PC-3 (cell line): ENCODE measurements at regions not wholly inside any gene's neighbourhood (a gene's known extent, or its start where the extent isn't known, plus 50 kb on each side); places are given as distances from the start of the nearest gene placed in this dataset.
"Not testable (repeated sequence)": the region's sequence is repeated elsewhere in the genome, so short reads cannot be mapped to it uniquely, and the experiment has no call there.

Experiments
- ATAC-seq: fragments of 200-7000 bp; cut with Tn5 transposase; 2 replicates; pipeline ENCODE4 v1.9.1; 2020; ENCODE audit warnings: mild to moderate bottlenecking, moderate library complexity
- BruUV-seq: library from RNA; stranded (reverse); fragments of 400-500 nt; replicated peaks from 2 replicates; lab custom pipeline; 2021; lab: Mats Ljungman, UMichigan
- CTCF ChIA-PET: fragments of 300-600 bp; sonication (Branson Sonifier 250); formaldehyde crosslinking; loops from one replicate; lab custom pipeline; 2022; ENCODE audit warnings: antibody characterized with exemption; lab: Charles Lee
- POLR2A ChIA-PET: fragments of 300-600 bp; sonication (Branson Sonifier 250); formaldehyde crosslinking; loops from one replicate; lab custom pipeline; 2022; ENCODE audit warnings: antibody characterized with exemption; ENCODE audit not compliant: unreplicated experiment; lab: Charles Lee
- DNase-seq: peaks from one replicate; pipeline ENCODE4 v3.0.0-alpha.2; 2015
- H2AFZ ChIP-seq: fragments of 300-600 bp; sonication (generic); 2 replicates; pipeline ENCODE4 v1.6.0; 2016; ENCODE audit warnings: antibody characterized with exemption, low read length
- H3F3A ChIP-seq: fragments of 300-600 bp; sonication (generic); one replicate; pipeline ENCODE4 v1.6.0; 2017; ENCODE audit warnings: antibody characterized with exemption, low read length, control low read depth, mild to moderate bottlenecking; ENCODE audit not compliant: unreplicated experiment
- H3K27ac ChIP-seq: fragments of 300-600 bp; sonication (generic); 2 replicates; pipeline ENCODE4 v1.5.1; 2016; ENCODE audit warnings: mild to moderate bottlenecking, low read length
- H3K27me3 ChIP-seq: fragments of 300-600 bp; sonication (generic); 2 replicates; pipeline ENCODE4 v1.6.1; 2016; ENCODE audit warnings: low read length, mixed read lengths
- H3K36me3 ChIP-seq: fragments of 300-600 bp; sonication (generic); 2 replicates; pipeline ENCODE4 v1.6.1; 2016; ENCODE audit warnings: low read depth, mixed run types, low read length, mixed read lengths
- H3K4me1 ChIP-seq: fragments of 300-600 bp; sonication (generic); 2 replicates; pipeline ENCODE4 v1.5.1; 2016; ENCODE audit warnings: low read length; ENCODE audit not compliant: insufficient read depth
- H3K4me2 ChIP-seq: fragments of 300-600 bp; sonication (generic); 2 replicates; pipeline ENCODE4 v1.6.0; 2016; ENCODE audit warnings: low read length
- H3K4me3 ChIP-seq: fragments of 300-600 bp; sonication (generic); 2 replicates; pipeline ENCODE4 v1.5.1; 2016; ENCODE audit warnings: mild to moderate bottlenecking, low read length, mixed read lengths
- H3K79me2 ChIP-seq: fragments of 300-600 bp; sonication (generic); 2 replicates; pipeline ENCODE4 v1.6.1; 2017; ENCODE audit warnings: low read length, mixed read lengths
- H3K9ac ChIP-seq: fragments of 300-600 bp; sonication (generic); 2 replicates; pipeline ENCODE4 v1.6.0; 2016; ENCODE audit warnings: mild to moderate bottlenecking, low read length
- H3K9me2 ChIP-seq: fragments of 300-600 bp; sonication (generic); replicated peaks from 2 replicates; pipeline ENCODE4 v1.6.1; 2016; ENCODE audit warnings: mixed run types, low read length, mixed read lengths
- H3K9me3 ChIP-seq: fragments of 300-600 bp; sonication (generic); 2 replicates; pipeline ENCODE4 v1.6.1; 2016; ENCODE audit warnings: low read length, mixed read lengths
- H4K20me1 ChIP-seq: fragments of 300-600 bp; sonication (generic); 2 replicates; pipeline ENCODE4 v1.6.1; 2016; ENCODE audit warnings: low read length, mixed read lengths
- EZH2 ChIP-seq: fragments of 300-600 bp; sonication (generic); IDR thresholded peaks from one replicate; pipeline ENCODE4 v1.6.1; 2017; ENCODE audit warnings: antibody characterized with exemption, mild to moderate bottlenecking, low read length; ENCODE audit not compliant: unreplicated experiment
- EZH2phosphoT487 ChIP-seq: fragments of 300-600 bp; sonication (generic); IDR thresholded peaks from 2 replicates; pipeline ENCODE4 v1.6.1; 2018; ENCODE audit warnings: mild to moderate bottlenecking, antibody characterized with exemption, low read length, borderline replicate concordance
- intact Hi-C: fragments of 100-400 bp; cut with micrococcal nuclease; formaldehyde crosslinking; loops from 2 replicates; pipeline ENCODE4 v1.9.0; 2023
- TF ChIP-seq, protein P1 (sequence below): fragments of 300-600 bp; sonication (generic); conservative IDR thresholded peaks from 2 replicates; pipeline ENCODE4 v1.5.1; 2017; ENCODE audit warnings: antibody characterized with exemption, low read depth, mild to moderate bottlenecking, low read length

- Histone ChIP-seq H2AFZ (no peak overlapping the region), H4K20me1 (no peaks in the 10 kb centered on the region), H3K9ac (no peak overlapping the region), H3K27ac (no peak overlapping the region), H3K36me3 (no peaks in the 10 kb centered on the region), H3K9me2 (no peaks in the 10 kb centered on the region), H3F3A (no peaks in the 10 kb centered on the region), H3K4me2 (no peak overlapping the region), H3K4me1 (no peaks in the 10 kb centered on the region), H3K79me2 (no peaks in the 10 kb centered on the region), H3K4me3 (no peak overlapping the region), H3K27me3 (no peaks in the 10 kb centered on the region), H3K9me3 (peaks cover 8% of the 10 kb centered on the region; the same call in 1 of the 2 replicates)
- DNase-seq (no peak), ATAC-seq (no peak)
- intact Hi-C loops, result no loop called here
- ChIA-PET CTCF (no interaction called here), POLR2A (no interaction called here)
- no TSS peak for BruUV-seq
- no peak for TF ChIP-seq EZH2phosphoT487
Observed at GRCh38 chr5:16291894-16292293, 112.3 kb upstream of the MARCHF11 start.

- H3F3A ChIP-seq, result no peaks in the 10 kb centered on the region
- intact Hi-C loops, result no loop called here
- no peaks in the 10 kb centered on the region for H3K4me1 ChIP-seq
- no peaks in the 10 kb centered on the region for H4K20me1 ChIP-seq
- H3K9me2 ChIP-seq, result no peaks in the 10 kb centered on the region
- no peak overlapping the region for H3K27ac ChIP-seq
- H3K9ac ChIP-seq, result no peak overlapping the region
- CTCF ChIA-PET, result no interaction called here
- TF ChIP-seq EZH2phosphoT487 (no peak), EZH2 (no peak)
- TF ChIP-seq, protein P1, sequence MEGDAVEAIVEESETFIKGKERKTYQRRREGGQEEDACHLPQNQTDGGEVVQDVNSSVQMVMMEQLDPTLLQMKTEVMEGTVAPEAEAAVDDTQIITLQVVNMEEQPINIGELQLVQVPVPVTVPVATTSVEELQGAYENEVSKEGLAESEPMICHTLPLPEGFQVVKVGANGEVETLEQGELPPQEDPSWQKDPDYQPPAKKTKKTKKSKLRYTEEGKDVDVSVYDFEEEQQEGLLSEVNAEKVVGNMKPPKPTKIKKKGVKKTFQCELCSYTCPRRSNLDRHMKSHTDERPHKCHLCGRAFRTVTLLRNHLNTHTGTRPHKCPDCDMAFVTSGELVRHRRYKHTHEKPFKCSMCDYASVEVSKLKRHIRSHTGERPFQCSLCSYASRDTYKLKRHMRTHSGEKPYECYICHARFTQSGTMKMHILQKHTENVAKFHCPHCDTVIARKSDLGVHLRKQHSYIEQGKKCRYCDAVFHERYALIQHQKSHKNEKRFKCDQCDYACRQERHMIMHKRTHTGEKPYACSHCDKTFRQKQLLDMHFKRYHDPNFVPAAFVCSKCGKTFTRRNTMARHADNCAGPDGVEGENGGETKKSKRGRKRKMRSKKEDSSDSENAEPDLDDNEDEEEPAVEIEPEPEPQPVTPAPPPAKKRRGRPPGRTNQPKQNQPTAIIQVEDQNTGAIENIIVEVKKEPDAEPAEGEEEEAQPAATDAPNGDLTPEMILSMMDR, result no peak
- no peak overlapping the region for H3K4me2 ChIP-seq
- H3K79me2 ChIP-seq, result no peaks in the 10 kb centered on the region
- H2AFZ ChIP-seq, result no peak overlapping the region
- no TSS peak for BruUV-seq
- POLR2A ChIA-PET, result no interaction called here
- ATAC-seq (no peak), DNase-seq (no peak)
- H3K36me3 ChIP-seq, result no peaks in the 10 kb centered on the region
- H3K4me3 ChIP-seq, result no peak overlapping the region
- H3K27me3 ChIP-seq, result no peaks in the 10 kb centered on the region
- peaks cover 5% of the 10 kb centered on the region; the same call in 1 of the 2 replicates for H3K9me3 ChIP-seq
Observed at GRCh38 chr5:16291474-16291873, 111.9 kb upstream of the MARCHF11 start.

GRCh38 chr5:16283791-16284190 is 104.2 kb upstream of the MARCHF11 start:
- H3K9me2 ChIP-seq, result no peaks in the 10 kb centered on the region
- POLR2A ChIA-PET, result no interaction called here
- H4K20me1 ChIP-seq, result no peaks in the 10 kb centered on the region
- H3K9ac ChIP-seq, result no peak overlapping the region
- CTCF ChIA-PET, result no interaction called here
- BruUV-seq, result no TSS peak
- no peak for ATAC-seq
- intact Hi-C loops, result no loop called here
- no peak overlapping the region for H3K27ac ChIP-seq
- H3F3A ChIP-seq, result no peaks in the 10 kb centered on the region
- H3K27me3 ChIP-seq, result no peaks in the 10 kb centered on the region
- H3K4me1 ChIP-seq, result no peaks in the 10 kb centered on the region
- 0 out of 2 replicates have a peak, but pooled peaks cover 3% of the 10 kb centered on the region for H3K9me3 ChIP-seq
- no peaks in the 10 kb centered on the region for H3K36me3 ChIP-seq
- DNase-seq, result no peak
- no peaks in the 10 kb centered on the region for H3K79me2 ChIP-seq
- TF ChIP-seq, protein P1, result no peak
- TF ChIP-seq EZH2, result no peak
- no peak for TF ChIP-seq EZH2phosphoT487
- no peak overlapping the region for H2AFZ ChIP-seq
- H3K4me3 ChIP-seq, result no peak overlapping the region
- H3K4me2 ChIP-seq, result no peak overlapping the region

- H4K20me1 ChIP-seq, ATAC-seq, H2AFZ ChIP-seq, CTCF ChIA-PET, intact Hi-C loops, H3K4me2 ChIP-seq, H3F3A ChIP-seq, H3K4me3 ChIP-seq, POLR2A ChIA-PET, H3K36me3 ChIP-seq, H3K9me2 ChIP-seq, BruUV-seq, H3K27ac ChIP-seq, DNase-seq, H3K9ac ChIP-seq, H3K9me3 ChIP-seq, H3K27me3 ChIP-seq, H3K79me2 ChIP-seq, H3K4me1 ChIP-seq: not testable (repeated sequence)
Observed at GRCh38 chr5:16276859-16277258, 97.3 kb upstream of the MARCHF11 start.
